AG09319 (cell line): ENCODE measurements at regions not wholly inside any gene's neighbourhood (a gene's known extent, or its start where the extent isn't known, plus 50 kb on each side); places are given as distances from the start of the nearest gene placed in this dataset.
"Not testable (repeated sequence)": the region's sequence is repeated elsewhere in the genome, so short reads cannot be mapped to it uniquely, and the experiment has no call there.

Source experiments
- DNase-seq: peaks from one replicate; pipeline ENCODE4 v3.0.0-alpha.2; 2010; ENCODE audit warnings: low read depth; ENCODE audit errors: extremely low read depth
- CTCF ChIP-seq: IDR thresholded peaks from 2 replicates; pipeline ENCODE4 v1.5.1; 2011; ENCODE audit warnings: low read depth, mild to moderate bottlenecking, inconsistent platforms, low read length, moderate library complexity

- no peak for TF ChIP-seq CTCF
- no peak for DNase-seq
These were observed 186.1 kb downstream of the C9orf152 start for GRCh38 chr9:110021891-110022290.

- not testable (repeated sequence) for DNase-seq
These were observed 184.7 kb downstream of the C9orf152 start for GRCh38 chr9:110023221-110023620.

GRCh38 chr9:110025551-110026170, 182.3 kb downstream of the C9orf152 start:
- TF ChIP-seq CTCF, result no peak

GRCh38 chr9:110027671-110028081, 180.3 kb downstream of the C9orf152 start:
- no peak for DNase-seq
- TF ChIP-seq CTCF, result no peak

More at GRCh38 chr9:110025551-110026170, 182.3 kb downstream of the C9orf152 start:
- DNase-seq, result no peak

- TF ChIP-seq CTCF, result no peak
- DNase-seq, result no peak
These were observed 179.7 kb downstream of the C9orf152 start for GRCh38 chr9:110028271-110028670.

GRCh38 chr9:110028676-110029075, 179.3 kb downstream of the C9orf152 start:
- no peak for TF ChIP-seq CTCF
- DNase-seq, result no peak

GRCh38 chr9:110029429-110029955, 178.5 kb downstream of the C9orf152 start:
- no peak for TF ChIP-seq CTCF
- DNase-seq, result peak; percentile 81

GRCh38 chr9:110029956-110030480, 177.9 kb downstream of the C9orf152 start:
- TF ChIP-seq CTCF, result no peak
- no peak for DNase-seq
